Mesendoderm (in vitro differentiated cells): ENCODE measurements at regions not wholly inside any gene's neighbourhood (a gene's known extent, or its start where the extent isn't known, plus 50 kb on each side); places are given as distances from the start of the nearest gene placed in this dataset.

Experiments used
- DNase-seq: peaks from one replicate; pipeline ENCODE4 v3.0.0; 2013
- H2AK5ac ChIP-seq: 2 replicates; pipeline ENCODE4 v1.6.1; 2013; ENCODE audit warnings: low read length, inconsistent platforms
- H2BK120ac ChIP-seq: 2 replicates; pipeline ENCODE4 v1.6.1; 2013; ENCODE audit warnings: low read depth, mild to moderate bottlenecking, low read length, moderate library complexity, mixed read lengths
- H2BK15ac ChIP-seq: replicated peaks from 2 replicates; pipeline ENCODE4 v1.6.1; 2013; ENCODE audit warnings: low read depth, mild to moderate bottlenecking, moderate library complexity
- H2BK5ac ChIP-seq: 2 replicates; pipeline ENCODE4 v1.6.1; 2013; ENCODE audit warnings: low read length, inconsistent platforms
- H3K18ac ChIP-seq: 2 replicates; pipeline ENCODE4 v1.6.1; 2013; ENCODE audit warnings: mild to moderate bottlenecking, low read length, mixed read lengths
- H3K23ac ChIP-seq: one replicate; pipeline ENCODE4 v1.6.1; 2013; ENCODE audit warnings: low read length
- H3K27ac ChIP-seq: 2 replicates; pipeline ENCODE4 v1.5.1; 2013; ENCODE audit warnings: low read depth, mild to moderate bottlenecking, inconsistent platforms, low read length, moderate library complexity
- H3K27me3 ChIP-seq: 2 replicates; pipeline ENCODE4 v1.6.1; 2013; ENCODE audit warnings: low read length, control low read depth, mild to moderate bottlenecking, inconsistent platforms; ENCODE audit not compliant: insufficient read depth, poor library complexity
- H3K36me3 ChIP-seq: 2 replicates; pipeline ENCODE4 v1.6.1; 2013; ENCODE audit warnings: low read length, inconsistent platforms; ENCODE audit not compliant: control insufficient read depth, insufficient read depth
- H3K4ac ChIP-seq: one replicate; pipeline ENCODE4 v1.6.1; 2013; ENCODE audit warnings: low read depth, mild to moderate bottlenecking, low read length, moderate library complexity
- H3K4me1 ChIP-seq: 2 replicates; pipeline ENCODE4 v1.6.1; 2013; ENCODE audit warnings: low read depth, low read length, inconsistent platforms; ENCODE audit not compliant: control insufficient read depth
- H3K4me2 ChIP-seq: 2 replicates; pipeline ENCODE4 v1.6.1; 2013; ENCODE audit warnings: low read length
- H3K4me3 ChIP-seq: 2 replicates; pipeline ENCODE4 v1.5.1; 2013; ENCODE audit warnings: mild to moderate bottlenecking, low read length
- H3K56ac ChIP-seq: one replicate; pipeline ENCODE4 v1.6.1; 2013; ENCODE audit warnings: low read length
- H3K79me1 ChIP-seq: 2 replicates; pipeline ENCODE4 v1.6.1; 2013; ENCODE audit warnings: low read length, inconsistent platforms
- H3K79me2 ChIP-seq: 2 replicates; pipeline ENCODE4 v1.6.1; 2013; ENCODE audit warnings: mild to moderate bottlenecking, low read length; ENCODE audit not compliant: control insufficient read depth, insufficient read depth
- H3K9ac ChIP-seq: 2 replicates; pipeline ENCODE4 v1.6.1; 2013; ENCODE audit warnings: low read length, inconsistent platforms
- H4K5ac ChIP-seq: one replicate; pipeline ENCODE4 v1.6.1; 2013; ENCODE audit warnings: low read length
- H4K8ac ChIP-seq: one replicate; pipeline ENCODE4 v1.6.1; 2013; ENCODE audit warnings: low read depth, mild to moderate bottlenecking, control low read depth, low read length, moderate library complexity
- WGBS: extraction: QIAGEN DNeasy Blood & Tissue Kit; methylation state at CpG from one replicate; pipeline ENCODE4 v1.1.7; 2013; ENCODE audit warnings: low lambda C conversion rate, missing lambda C conversion rate; ENCODE audit not compliant: insufficient coverage; ENCODE audit errors: extremely low coverage; 5-methylcytosine and 5-hydroxymethylcytosine counted together

- H3K56ac ChIP-seq: no peak overlapping the region
- H3K79me1 ChIP-seq: no peaks in the 10 kb centered on the region
- H3K27ac ChIP-seq: no peak overlapping the region
- H3K4me3 ChIP-seq: no peak overlapping the region
- H3K18ac ChIP-seq: no peak overlapping the region
- no peak overlapping the region for H2BK5ac ChIP-seq
- no peaks in the 10 kb centered on the region for H3K4me1 ChIP-seq
- no peak overlapping the region for H4K5ac ChIP-seq
- WGBS: no CpG with 5 or more reads among the region's 4 CpGs
- no peak overlapping the region for H2AK5ac ChIP-seq
- no peaks in the 10 kb centered on the region for H3K27me3 ChIP-seq
- H2BK15ac ChIP-seq: no peak overlapping the region
- no peaks in the 10 kb centered on the region for H3K36me3 ChIP-seq
- H3K9ac ChIP-seq: no peak overlapping the region
- H3K23ac ChIP-seq: no peak overlapping the region
- H4K8ac ChIP-seq: no peak overlapping the region
- H3K79me2 ChIP-seq: no peaks in the 10 kb centered on the region
- H2BK120ac ChIP-seq: no peak overlapping the region
- no peak for DNase-seq
- H3K4me2 ChIP-seq: no peak overlapping the region
- no peak overlapping the region for H3K4ac ChIP-seq
Measured at GRCh38 chr6:97396880-97397279, 113.9 kb upstream of the MMS22L start.

DNA sequence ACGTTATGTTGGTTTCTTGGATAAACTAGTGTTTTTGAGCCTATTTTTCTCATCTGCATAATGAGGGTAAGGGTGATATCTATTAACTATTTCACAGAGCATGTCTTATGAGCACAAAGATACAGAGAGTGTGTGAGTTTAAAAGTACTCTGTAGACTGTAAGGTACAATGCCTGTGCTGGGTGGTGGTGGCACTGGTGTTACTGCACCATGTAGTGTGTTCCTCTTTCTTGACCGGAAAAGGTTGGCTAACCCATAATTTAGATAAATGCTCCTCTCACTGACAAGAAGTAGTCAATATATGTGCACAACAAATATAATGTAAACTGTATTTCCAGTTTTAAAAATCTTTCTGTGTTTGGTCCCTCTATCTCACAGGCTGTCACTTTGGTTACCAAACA, 116.2 kb upstream of the MMS22L start:
- no peaks in the 10 kb centered on the region for H3K4me1 ChIP-seq
- no CpG with 5 or more reads among the region's 2 CpGs for WGBS
- no peak overlapping the region for H3K9ac ChIP-seq

DNA sequence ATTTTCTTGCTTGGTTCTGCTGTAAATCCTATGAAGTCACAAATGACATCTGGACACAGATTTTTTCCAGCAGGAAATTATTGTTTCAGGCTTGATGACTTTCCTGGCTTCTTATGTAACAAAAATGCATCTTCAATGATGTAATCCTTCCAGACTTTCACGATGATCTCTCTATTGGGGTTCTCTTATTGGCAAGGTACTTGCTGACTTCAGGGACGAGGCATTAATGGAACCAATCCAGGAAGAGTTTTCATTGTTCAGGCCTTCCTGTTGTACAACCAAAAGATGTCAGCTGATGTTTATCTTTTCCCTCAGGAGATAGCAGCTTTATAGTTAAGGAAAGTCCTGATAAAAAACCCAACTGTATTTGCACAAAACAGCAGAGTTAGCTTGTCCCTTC, 118.5 kb upstream of the MMS22L start:
- Histone ChIP-seq H2AK5ac (no peak overlapping the region), H3K4ac (no peak overlapping the region), H3K56ac (no peak overlapping the region), H2BK15ac (no peak overlapping the region), H3K27ac (no peak overlapping the region), H3K27me3 (no peaks in the 10 kb centered on the region), H3K18ac (no peak overlapping the region), H3K9ac (no peak overlapping the region), H3K36me3 (no peaks in the 10 kb centered on the region), H3K4me2 (no peak overlapping the region), H2BK5ac (no peak overlapping the region), H3K79me2 (no peaks in the 10 kb centered on the region), H2BK120ac (no peak overlapping the region), H3K4me1 (no peaks in the 10 kb centered on the region), H4K5ac (no peak overlapping the region), H3K79me1 (no peaks in the 10 kb centered on the region), H4K8ac (no peak overlapping the region), H3K23ac (no peak overlapping the region), H3K4me3 (no peak overlapping the region)
- DNase-seq: peak; percentile 5
- no CpG with 5 or more reads among the region's 2 CpGs for WGBS

More for the DNA sequence above, 116.2 kb upstream of the MMS22L start:
- Histone ChIP-seq H3K18ac (no peak overlapping the region), H3K79me1 (no peaks in the 10 kb centered on the region), H3K4ac (no peak overlapping the region), H3K27me3 (no peaks in the 10 kb centered on the region), H3K36me3 (no peaks in the 10 kb centered on the region), H3K56ac (no peak overlapping the region), H4K5ac (no peak overlapping the region), H2BK15ac (no peak overlapping the region), H3K4me3 (no peak overlapping the region), H3K79me2 (no peaks in the 10 kb centered on the region), H3K23ac (no peak overlapping the region), H3K27ac (no peak overlapping the region), H4K8ac (no peak overlapping the region), H2AK5ac (no peak overlapping the region), H2BK5ac (no peak overlapping the region), H3K4me2 (no peak overlapping the region), H2BK120ac (no peak overlapping the region)
- DNase-seq: no peak

GRCh38 chr6:97405818-97406409, 122.9 kb upstream of the MMS22L start:
- H3K79me2 ChIP-seq: no peaks in the 10 kb centered on the region
- no peak overlapping the region for H2AK5ac ChIP-seq
- H3K79me1 ChIP-seq: no peaks in the 10 kb centered on the region
- H3K4ac ChIP-seq: no peak overlapping the region
- no peaks in the 10 kb centered on the region for H3K36me3 ChIP-seq
- H4K8ac ChIP-seq: no peak overlapping the region
- no CpG with 5 or more reads among the region's 3 CpGs for WGBS
- H3K9ac ChIP-seq: no peak overlapping the region
- no peak overlapping the region for H3K4me3 ChIP-seq
- no peak overlapping the region for H4K5ac ChIP-seq
- no peak overlapping the region for H2BK5ac ChIP-seq
- H3K27ac ChIP-seq: no peak overlapping the region
- peak; percentile 73 for DNase-seq
- no peak overlapping the region for H2BK120ac ChIP-seq
- no peak overlapping the region for H2BK15ac ChIP-seq
- no peak overlapping the region for H3K56ac ChIP-seq
- H3K23ac ChIP-seq: no peak overlapping the region
- no peak overlapping the region for H3K4me2 ChIP-seq
- no peak overlapping the region for H3K18ac ChIP-seq
- no peaks in the 10 kb centered on the region for H3K27me3 ChIP-seq
- H3K4me1 ChIP-seq: no peaks in the 10 kb centered on the region

GRCh38 chr6:97406633-97407032, 123.6 kb upstream of the MMS22L start:
- H3K27ac ChIP-seq: no peak overlapping the region

GRCh38 chr6:97411610-97412009, 128.6 kb upstream of the MMS22L start:
- Histone ChIP-seq H3K23ac (no peak overlapping the region), H3K4me2 (no peak overlapping the region), H3K4me1 (no peaks in the 10 kb centered on the region), H3K36me3 (no peaks in the 10 kb centered on the region), H3K18ac (no peak overlapping the region), H4K5ac (no peak overlapping the region), H3K27me3 (no peaks in the 10 kb centered on the region), H3K9ac (no peak overlapping the region), H3K27ac (no peak overlapping the region), H2BK15ac (no peak overlapping the region), H4K8ac (no peak overlapping the region), H3K79me2 (no peaks in the 10 kb centered on the region), H3K56ac (no peak overlapping the region), H2BK120ac (no peak overlapping the region), H3K4ac (no peak overlapping the region), H2BK5ac (no peak overlapping the region), H3K79me1 (no peaks in the 10 kb centered on the region), H3K4me3 (no peak overlapping the region), H2AK5ac (no peak overlapping the region)
- WGBS: no CpG with 5 or more reads among the region's 2 CpGs
- DNase-seq: no peak

More at GRCh38 chr6:97406633-97407032, 123.6 kb upstream of the MMS22L start:
- no peak for DNase-seq
- H2BK15ac ChIP-seq: no peak overlapping the region
- no peaks in the 10 kb centered on the region for H3K4me1 ChIP-seq
- no peak overlapping the region for H3K23ac ChIP-seq
- H3K9ac ChIP-seq: no peak overlapping the region
- no peak overlapping the region for H4K5ac ChIP-seq
- H3K79me1 ChIP-seq: no peaks in the 10 kb centered on the region
- H3K27me3 ChIP-seq: no peaks in the 10 kb centered on the region
- no peaks in the 10 kb centered on the region for H3K79me2 ChIP-seq
- no peak overlapping the region for H3K18ac ChIP-seq
- WGBS: no CpG with 5 or more reads among the region's 1 CpG
- no peak overlapping the region for H2BK5ac ChIP-seq
- no peak overlapping the region for H4K8ac ChIP-seq
- no peak overlapping the region for H3K4ac ChIP-seq
- H3K4me2 ChIP-seq: no peak overlapping the region
- H3K4me3 ChIP-seq: no peak overlapping the region
- no peaks in the 10 kb centered on the region for H3K36me3 ChIP-seq
- no peak overlapping the region for H2AK5ac ChIP-seq
- H2BK120ac ChIP-seq: no peak overlapping the region
- H3K56ac ChIP-seq: no peak overlapping the region
